D721Med (cell line): ENCODE measurements at regions not wholly inside any gene's neighbourhood (a gene's known extent, or its start where the extent isn't known, plus 50 kb on each side); places are given as distances from the start of the nearest gene placed in this dataset.

Experiments
- DNase-seq: peaks from one replicate; pipeline ENCODE4 v3.0.0; 2011; ENCODE audit warnings: low spot score; ENCODE audit not compliant: insufficient read length
- FAIRE-seq: peaks from 2 replicates; lab custom pipeline; 2011; peaks lifted over from hg19 to GRCh38; lab: Jason Lieb, UNC
- TF ChIP-seq, protein P1 (sequence below): IDR thresholded peaks from 2 replicates; pipeline ENCODE4 v1.5.1; 2012; ENCODE audit warnings: mild to moderate bottlenecking, control low read depth; ENCODE audit not compliant: insufficient read depth; ENCODE audit errors: missing control alignments

DNA sequence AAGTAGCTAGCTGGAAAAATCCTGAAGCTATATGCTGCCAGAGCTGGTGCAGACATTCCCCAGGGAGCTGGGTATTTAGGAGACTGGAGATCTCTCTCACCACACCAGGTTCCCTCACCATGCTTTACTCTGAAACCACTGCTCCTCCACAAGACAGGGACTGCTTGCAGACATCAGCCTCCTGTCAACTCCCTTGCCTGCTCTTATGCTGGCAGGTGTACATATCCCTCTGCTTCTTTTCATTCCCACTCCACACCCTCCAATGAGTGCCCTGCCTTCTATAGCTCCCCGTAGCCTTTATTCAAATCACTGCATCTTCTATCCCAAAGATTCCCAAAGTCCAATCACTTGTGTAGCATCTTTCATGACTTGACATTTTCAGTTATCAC is 380.7 kb downstream of the NFIB start:
- TF ChIP-seq, protein P1, sequence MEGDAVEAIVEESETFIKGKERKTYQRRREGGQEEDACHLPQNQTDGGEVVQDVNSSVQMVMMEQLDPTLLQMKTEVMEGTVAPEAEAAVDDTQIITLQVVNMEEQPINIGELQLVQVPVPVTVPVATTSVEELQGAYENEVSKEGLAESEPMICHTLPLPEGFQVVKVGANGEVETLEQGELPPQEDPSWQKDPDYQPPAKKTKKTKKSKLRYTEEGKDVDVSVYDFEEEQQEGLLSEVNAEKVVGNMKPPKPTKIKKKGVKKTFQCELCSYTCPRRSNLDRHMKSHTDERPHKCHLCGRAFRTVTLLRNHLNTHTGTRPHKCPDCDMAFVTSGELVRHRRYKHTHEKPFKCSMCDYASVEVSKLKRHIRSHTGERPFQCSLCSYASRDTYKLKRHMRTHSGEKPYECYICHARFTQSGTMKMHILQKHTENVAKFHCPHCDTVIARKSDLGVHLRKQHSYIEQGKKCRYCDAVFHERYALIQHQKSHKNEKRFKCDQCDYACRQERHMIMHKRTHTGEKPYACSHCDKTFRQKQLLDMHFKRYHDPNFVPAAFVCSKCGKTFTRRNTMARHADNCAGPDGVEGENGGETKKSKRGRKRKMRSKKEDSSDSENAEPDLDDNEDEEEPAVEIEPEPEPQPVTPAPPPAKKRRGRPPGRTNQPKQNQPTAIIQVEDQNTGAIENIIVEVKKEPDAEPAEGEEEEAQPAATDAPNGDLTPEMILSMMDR, result no peak
- FAIRE-seq, result no peak
- no peak for DNase-seq

DNA sequence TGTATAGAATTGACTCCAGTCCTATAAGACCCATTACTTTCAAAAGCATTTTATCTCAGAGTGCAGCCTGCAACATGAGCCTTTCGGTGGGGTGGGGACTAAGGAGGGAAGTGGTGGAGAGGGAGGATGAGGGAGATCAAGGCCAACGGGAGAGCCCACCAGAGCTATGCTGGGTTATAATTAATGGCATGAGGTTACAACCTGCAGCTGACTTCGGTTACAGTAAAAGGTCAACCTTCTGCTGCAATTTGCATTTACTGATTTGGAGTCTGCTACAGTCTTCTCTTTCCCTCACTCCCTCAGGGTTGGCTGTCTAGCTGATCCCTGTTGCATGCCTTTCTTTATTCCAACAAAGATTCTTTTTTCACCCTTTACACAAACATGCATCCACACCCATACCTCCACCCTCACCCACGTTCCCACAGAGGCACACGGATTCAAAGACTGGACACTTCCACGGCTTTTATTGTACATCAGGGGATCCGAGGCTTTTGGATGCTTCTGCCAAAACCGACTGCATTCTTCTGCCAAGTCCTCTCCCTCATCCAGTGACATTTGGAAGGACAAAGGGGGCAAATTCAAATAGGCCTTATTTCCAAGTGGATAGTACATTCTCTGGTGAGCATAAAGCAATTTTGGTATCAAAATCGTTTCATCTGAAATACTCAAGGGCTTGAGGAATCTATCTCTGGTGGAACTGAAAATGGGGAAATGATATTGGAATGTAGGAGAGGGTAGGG is 381.2 kb downstream of the NFIB start:
- TF ChIP-seq, protein P1, result no peak
- FAIRE-seq, result no peak

DNA sequence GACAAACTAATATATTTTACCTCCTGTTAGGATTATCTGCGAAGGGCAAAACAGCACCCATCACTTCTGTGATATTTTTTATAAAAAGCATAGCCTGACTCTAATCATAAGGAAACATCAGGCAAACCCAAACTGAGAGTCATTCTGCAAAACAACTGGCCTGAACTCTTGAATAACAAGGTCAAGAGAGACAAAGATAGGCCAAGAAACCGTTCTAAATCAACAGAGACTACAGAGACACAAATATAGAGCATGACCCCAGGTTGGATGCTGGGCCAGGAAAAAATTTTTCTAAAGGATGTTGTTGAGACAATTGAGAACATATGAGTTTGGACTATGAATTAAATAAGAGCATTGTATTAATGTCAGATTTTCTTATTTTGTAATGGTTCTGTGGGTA is 384.9 kb downstream of the NFIB start:
- DNase-seq (no peak), FAIRE-seq (no peak)
- TF ChIP-seq, protein P1, result no peak

More for the DNA sequence above, 381.2 kb downstream of the NFIB start:
- no peak for DNase-seq

DNA sequence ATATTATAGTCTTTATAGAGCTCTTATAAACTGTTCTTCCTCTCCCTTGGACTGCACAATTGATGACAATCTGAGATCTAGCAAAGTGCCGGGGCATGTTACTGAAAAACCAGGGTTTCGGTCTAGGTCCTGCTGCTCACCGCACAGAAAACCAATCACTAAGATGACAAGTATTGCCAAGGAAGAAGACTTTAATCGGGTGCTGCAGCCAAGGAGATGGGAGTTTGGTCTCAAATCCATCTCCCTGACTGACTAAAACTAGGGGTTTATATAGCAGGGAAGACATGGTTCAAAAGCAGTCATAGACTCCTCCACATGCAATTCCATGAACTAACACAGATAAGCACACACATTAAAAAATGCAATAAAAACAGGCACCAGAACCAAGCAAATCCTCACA is 390.6 kb downstream of the NFIB start:
- no peak for FAIRE-seq
- DNase-seq, result no peak
- TF ChIP-seq, protein P1, result no peak

DNA sequence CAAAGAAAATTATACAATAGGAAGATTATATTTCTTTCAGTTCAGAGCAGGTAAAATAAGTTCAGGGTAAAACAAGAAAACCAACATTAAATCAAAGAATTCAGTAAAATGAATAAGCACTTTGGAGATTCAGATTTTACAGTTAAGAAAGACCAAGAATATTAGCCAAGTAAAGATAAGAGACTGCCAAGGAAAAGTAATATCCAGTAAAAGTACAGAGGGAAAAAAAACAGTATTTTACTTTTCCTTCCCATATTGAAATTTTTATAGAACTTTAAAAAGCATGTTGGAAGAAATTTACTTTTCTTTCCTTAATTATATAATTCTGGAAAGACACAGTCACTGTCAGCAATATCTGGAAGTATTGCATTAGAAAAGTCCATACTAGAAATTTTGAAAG is 393.4 kb downstream of the NFIB start:
- TF ChIP-seq, protein P1, result no peak
- DNase-seq (no peak), FAIRE-seq (no peak)

DNA sequence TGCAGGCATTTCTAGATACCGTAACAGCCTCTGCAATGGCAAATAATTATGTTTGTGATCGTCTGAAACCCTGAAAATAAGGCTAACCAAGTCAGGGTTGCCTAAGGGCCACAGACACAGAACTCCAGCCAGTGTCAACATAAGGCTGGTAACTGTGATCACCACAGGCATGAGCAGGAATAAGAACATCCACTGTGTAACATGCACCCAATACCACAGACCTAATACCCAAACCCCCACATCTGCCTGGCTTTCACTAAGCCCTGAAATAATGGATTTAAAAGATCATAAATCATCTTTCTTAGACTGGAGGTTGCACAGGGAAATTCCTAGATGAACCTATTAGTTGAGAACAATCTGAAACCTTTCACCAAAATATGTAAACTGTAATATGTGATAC is 394.5 kb downstream of the NFIB start:
- DNase-seq (no peak), FAIRE-seq (no peak)
- TF ChIP-seq, protein P1, result no peak

DNA sequence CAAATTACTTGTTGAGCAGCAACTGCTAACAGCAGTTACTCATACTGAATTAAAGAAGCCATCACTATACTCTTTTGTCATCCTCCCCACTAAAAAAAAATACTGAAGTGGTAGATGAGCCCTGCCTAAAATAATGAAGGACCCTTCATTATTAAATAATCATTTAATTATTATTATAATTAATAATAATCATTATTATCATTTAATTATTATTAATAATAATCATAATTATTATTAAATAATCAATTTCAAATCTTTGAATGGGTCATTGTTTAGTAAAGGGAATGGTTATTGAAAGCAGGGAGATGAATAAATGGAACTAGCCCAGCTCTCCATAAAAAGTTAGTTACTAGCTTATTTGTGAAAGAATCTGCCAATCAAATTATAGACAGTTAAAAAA is 396.4 kb downstream of the NFIB start:
- TF ChIP-seq, protein P1, result no peak
- DNase-seq (no peak), FAIRE-seq (no peak)
